H1 (cell line): ENCODE measurements at regions not wholly inside any gene's neighbourhood (a gene's known extent, or its start where the extent isn't known, plus 50 kb on each side); places are given as distances from the start of the nearest gene placed in this dataset.

Experiments
- CTCF ChIA-PET: fragments of 300-600 bp; sonication (Branson Sonifier 250); formaldehyde crosslinking; loops from one replicate; lab custom pipeline; 2021; ENCODE audit not compliant: partially characterized antibody; lab: Charles Lee
- POLR2A ChIA-PET: fragments of 300-600 bp; sonication (Branson Sonifier 250); formaldehyde crosslinking; loops from one replicate; lab custom pipeline; 2021; ENCODE audit warnings: inconsistent platforms; ENCODE audit not compliant: partially characterized antibody; lab: Charles Lee
- DNase-seq, 2 experiments: peaks; one replicate each; pipeline versions ENCODE4 v3.0.0 to v3.0.0-alpha.2; 2010 to 2022; ENCODE audit warnings: low spot score in 2 of 2, low read depth in 1 of 2, mixed read lengths in 1 of 2
- FAIRE-seq: peaks from 2 replicates; lab custom pipeline; 2011; peaks lifted over from hg19 to GRCh38; lab: Jason Lieb, UNC
- H2AFZ ChIP-seq: 2 replicates; pipeline ENCODE4 v1.8.1; 2012; ENCODE audit warnings: low read length, inconsistent platforms
- H2AK5ac ChIP-seq: 2 replicates; pipeline ENCODE4 v1.6.1; 2013; ENCODE audit warnings: low read depth, low read length
- H2BK120ac ChIP-seq: replicated peaks from 2 replicates; pipeline ENCODE3; 2013; ENCODE audit warnings: low read depth, low read length, inconsistent platforms
- H2BK12ac ChIP-seq: 2 replicates; pipeline ENCODE4 v1.6.1; 2013; ENCODE audit warnings: low read depth, low read length
- H2BK15ac ChIP-seq: 2 replicates; pipeline ENCODE4 v1.6.1; 2013; ENCODE audit warnings: low read length
- H2BK20ac ChIP-seq: 2 replicates; pipeline ENCODE4 v1.6.1; 2013; ENCODE audit warnings: low read length
- H2BK5ac ChIP-seq: 2 replicates; pipeline ENCODE4 v1.6.1; 2013; ENCODE audit warnings: low read depth, low read length
- H3K14ac ChIP-seq: 2 replicates; pipeline ENCODE4 v1.6.1; 2013; ENCODE audit warnings: inconsistent platforms; ENCODE audit not compliant: insufficient read length
- H3K18ac ChIP-seq: 2 replicates; pipeline ENCODE4 v1.6.1; 2013; ENCODE audit warnings: low read length; ENCODE audit errors: extremely low read depth
- H3K23ac ChIP-seq: 2 replicates; pipeline ENCODE4 v1.6.1; 2013; ENCODE audit warnings: inconsistent platforms; ENCODE audit not compliant: insufficient read length
- H3K23me2 ChIP-seq: 2 replicates; pipeline ENCODE4 v1.6.1; 2013; ENCODE audit warnings: low read depth, low read length
- H3K27ac ChIP-seq: 2 replicates; pipeline ENCODE4 v1.6.1; 2011; ENCODE audit warnings: low read depth, low read length, inconsistent platforms
- H3K27me3 ChIP-seq, 4 experiments: replicated peaks in 1 of 4; 1 replicate in 1 of 4; 2 replicates in 3 of 4; pipeline versions ENCODE4 v1.6.1 to v1.8.1; 2011 to 2013; ENCODE audit warnings: low read length in 3 of 4, mild to moderate bottlenecking in 3 of 4, inconsistent platforms in 2 of 4, mixed read lengths in 2 of 4, moderate library complexity in 1 of 4; ENCODE audit not compliant: control insufficient read depth in 3 of 4, insufficient read depth in 3 of 4; ENCODE audit errors: extremely low read depth in 1 of 4
- H3K36me3 ChIP-seq, 4 experiments: 2 replicates each; pipeline versions ENCODE4 v1.6.1 to v1.8.1; 2011 to 2013; ENCODE audit warnings: mild to moderate bottlenecking in 4 of 4, low read length in 3 of 4, moderate library complexity in 2 of 4, control low read depth in 1 of 4, inconsistent platforms in 1 of 4; ENCODE audit not compliant: insufficient read depth in 4 of 4, control insufficient read depth in 2 of 4
- H3K4ac ChIP-seq: replicated peaks from 2 replicates; pipeline ENCODE3; 2013; ENCODE audit warnings: low read length, low read depth, mixed read lengths, inconsistent platforms; ENCODE audit not compliant: insufficient read length
- H3K4me1 ChIP-seq, 4 experiments: replicated peaks in 1 of 4; 1 replicate in 1 of 4; 2 replicates in 3 of 4; pipeline versions ENCODE4 v1.6.1 to v1.8.1; 2011 to 2013; ENCODE audit warnings: low read length in 3 of 4, inconsistent platforms in 2 of 4, mixed read lengths in 1 of 4; ENCODE audit not compliant: insufficient read depth in 4 of 4, control insufficient read depth in 3 of 4
- H3K4me2 ChIP-seq, 2 experiments: 2 replicates each; pipeline versions ENCODE4 v1.6.1 to v1.8.1; 2011 to 2013; ENCODE audit warnings: low read depth in 2 of 2, low read length in 2 of 2, control low read depth in 1 of 2, inconsistent platforms in 1 of 2, mild to moderate bottlenecking in 1 of 2; ENCODE audit not compliant: insufficient read depth in 1 of 2
- H3K4me3 ChIP-seq, 4 experiments: fragments of 200-600, 300-600 bp in 1 of 4; sonication (generic), shearing (Covaris generic), sonication (Bioruptor Twin) in 1 of 4; 2 replicates each; pipeline versions ENCODE4 v1.5.1 to v1.8.1; 2011 to 2016; ENCODE audit warnings: low read length in 4 of 4, low read depth in 3 of 4, control low read depth in 2 of 4, inconsistent platforms in 2 of 4, mild to moderate bottlenecking in 2 of 4, mixed read lengths in 1 of 4, moderate library complexity in 1 of 4; ENCODE audit not compliant: insufficient read depth in 2 of 4; ENCODE audit errors: extremely low read depth in 1 of 4
- H3K56ac ChIP-seq: replicated peaks from 2 replicates; pipeline ENCODE3; 2013; ENCODE audit warnings: low read depth, mild to moderate bottlenecking, mixed read lengths, low read length, inconsistent platforms; ENCODE audit not compliant: insufficient read length
- H3K79me1 ChIP-seq: 2 replicates; pipeline ENCODE4 v1.6.1; 2013; ENCODE audit warnings: low read depth, low read length, control low read depth
- H3K79me2 ChIP-seq, 2 experiments: 2 replicates each; pipeline versions ENCODE4 v1.6.1 to v1.8.1; 2012 to 2013; ENCODE audit warnings: low read length in 2 of 2, mild to moderate bottlenecking in 2 of 2, inconsistent platforms in 1 of 2; ENCODE audit not compliant: insufficient read depth in 2 of 2, control insufficient read depth in 1 of 2
- H3K9ac ChIP-seq, 4 experiments: replicated peaks in 1 of 4; 1 replicate in 1 of 4; 2 replicates in 3 of 4; pipeline versions ENCODE4 v1.6.1 to v1.8.1; 2011 to 2013; ENCODE audit warnings: low read depth in 3 of 4, low read length in 3 of 4, control low read depth in 2 of 4, mild to moderate bottlenecking in 2 of 4, moderate library complexity in 2 of 4, inconsistent platforms in 1 of 4; ENCODE audit errors: extremely low read depth in 1 of 4
- H3K9me3 ChIP-seq, 2 experiments: 2 replicates each; pipeline versions ENCODE4 v1.6.1 to v1.8.1; 2012 to 2013; ENCODE audit warnings: mild to moderate bottlenecking in 2 of 2, moderate library complexity in 2 of 2, control low read depth in 1 of 2, inconsistent platforms in 1 of 2, low read depth in 1 of 2, low read length in 1 of 2, mixed read lengths in 1 of 2; ENCODE audit not compliant: insufficient read depth in 2 of 2
- H4K20me1 ChIP-seq, 2 experiments: replicated peaks in 1 of 2; 2 replicates each; pipeline versions ENCODE3 to v1.8.1; 2011 to 2013; ENCODE audit warnings: inconsistent platforms in 2 of 2, low read length in 2 of 2, mild to moderate bottlenecking in 1 of 2; ENCODE audit not compliant: insufficient read depth in 2 of 2, control insufficient read depth in 1 of 2
- H4K5ac ChIP-seq: 2 replicates; pipeline ENCODE4 v1.6.1; 2013; ENCODE audit warnings: low read length, low read depth, mixed read lengths, inconsistent platforms; ENCODE audit not compliant: insufficient read length
- H4K8ac ChIP-seq: 2 replicates; pipeline ENCODE4 v1.8.0; 2013; ENCODE audit warnings: mild to moderate bottlenecking, moderate library complexity, low read length, inconsistent platforms; ENCODE audit not compliant: insufficient read depth; ENCODE audit errors: extremely low read depth
- H4K91ac ChIP-seq: replicated peaks from 2 replicates; pipeline ENCODE3; 2013; ENCODE audit warnings: low read length, mixed read lengths, inconsistent platforms; ENCODE audit not compliant: insufficient read length
- CEBPB ChIP-seq: IDR thresholded peaks from 2 replicates; pipeline ENCODE4 v1.6.1; 2012; ENCODE audit warnings: low read depth, low read length
- POLR2A ChIP-seq, 2 experiments: IDR thresholded peaks; 1 replicate in 1 of 2; 2 replicates in 1 of 2; pipeline ENCODE4 v1.6.1; 2011; ENCODE audit warnings: low read depth in 2 of 2, low read length in 2 of 2, mild to moderate bottlenecking in 2 of 2; ENCODE audit errors: control extremely low read depth in 1 of 2
- POLR2AphosphoS5 ChIP-seq: IDR thresholded peaks from 2 replicates; pipeline ENCODE4 v1.6.1; 2011; ENCODE audit warnings: low read depth, low read length
- SP4 ChIP-seq: IDR thresholded peaks from 2 replicates; pipeline ENCODE4 v1.6.1; 2012; ENCODE audit warnings: low read length, inconsistent platforms
- SRF ChIP-seq: IDR thresholded peaks from 2 replicates; pipeline ENCODE4 v1.6.1; 2011; ENCODE audit warnings: mild to moderate bottlenecking, low read depth, low read length, moderate library complexity
- TAF7 ChIP-seq: optimal IDR thresholded peaks from 2 replicates; pipeline ENCODE3; 2011; ENCODE audit warnings: low read depth, mild to moderate bottlenecking, inconsistent platforms, low read length, moderate library complexity, borderline replicate concordance
- WGBS, 2 experiments: shearing (Covaris generic) in 1 of 2; methylation state at CpG; one replicate each; pipeline versions ENCODE4 v1.1.6 to v1.1.7; 2013 to 2015; ENCODE audit warnings: low lambda C conversion rate in 2 of 2, mixed read lengths in 2 of 2, inconsistent platforms in 1 of 2, low coverage in 1 of 2, missing lambda C conversion rate in 1 of 2; ENCODE audit not compliant: insufficient replicate concordance in 2 of 2, insufficient coverage in 1 of 2, insufficient read length in 1 of 2; ENCODE audit errors: extremely low coverage in 1 of 2, missing lambda C conversion rate in 1 of 2; 5-methylcytosine and 5-hydroxymethylcytosine counted together

- ChIA-PET CTCF (no interaction called here), POLR2A (no interaction called here)
- FAIRE-seq: no peak
- no peak overlapping the region for H4K91ac ChIP-seq
- H3K4ac ChIP-seq: no peak overlapping the region
- H3K4me2 ChIP-seq: no peak overlapping the region
- WGBS, 2 experiments: 86% methylated on average over 2 of the region's 2 CpGs; no CpG with 5 or more reads in 1 of the 2 experiments
- no peak overlapping the region for H3K27ac ChIP-seq
- no peak overlapping the region for H2AK5ac ChIP-seq
- peaks cover 0 to 5% (median 1%) of the 10 kb centered on the region in 4 experiments; a peak in 3 of 8 replicates for H3K36me3 ChIP-seq
- no peak overlapping the region for H4K8ac ChIP-seq
- H2AFZ ChIP-seq: no peak overlapping the region
- H2BK12ac ChIP-seq: no peak overlapping the region
- H3K14ac ChIP-seq: no peak overlapping the region
- no peak overlapping the region for H4K5ac ChIP-seq
- no peaks in the 10 kb centered on the region for H3K27me3 ChIP-seq
- no peaks in the 10 kb centered on the region for H3K23me2 ChIP-seq
- no peak overlapping the region for H3K56ac ChIP-seq
- TF ChIP-seq SRF: no peak
- TF ChIP-seq POLR2AphosphoS5: no peak
- TF ChIP-seq SP4: no peak
- no peak for TF ChIP-seq TAF7
- TF ChIP-seq CEBPB: no peak
- TF ChIP-seq POLR2A (IDR thresholded peaks at IDR 0.05; ENCODE audit: control extremely low read depth in 1 of 2, low read depth in 2 of 2, low read length in 2 of 2): no peak
- TF ChIP-seq, all 59 proteins: peak for 0
- Histone ChIP-seq H3K79me1 (no peaks in the 10 kb centered on the region), H3K9me3 (peaks cover 38 to 46% of the 10 kb centered on the region in 2 experiments), H3K4me3 (no peak overlapping the region), H3K79me2 (no peaks in the 10 kb centered on the region), H3K4me1 (no peaks in the 10 kb centered on the region), H3K18ac (no peak overlapping the region), H2BK15ac (no peak overlapping the region), H2BK120ac (no peak overlapping the region), H2BK20ac (no peak overlapping the region), H4K20me1 (no peaks in the 10 kb centered on the region), H3K23ac (no peak overlapping the region), H3K9ac (no peak overlapping the region), H2BK5ac (no peak overlapping the region)
- DNase-seq: no peak
These were observed 89.1 kb upstream of the CNOT2 start for GRCh38 chr12:70154087-70154638.
